CD4-positive, alpha-beta T cell treated with Interleukin-17A for 1 hour (primary cell): ENCODE measurements at regions not wholly inside any gene's neighbourhood (a gene's known extent, or its start where the extent isn't known, plus 50 kb on each side); places are given as distances from the start of the nearest gene placed in this dataset.

Source experiments
- DNase-seq: peaks from one replicate; pipeline ENCODE4 v3.0.0-alpha.2; 2020

GRCh38 chr10:104505521-104506042, 135.5 kb upstream of the SORCS3 start:
- no peak for DNase-seq

- no peak for DNase-seq
These were observed 131.1 kb upstream of the SORCS3 start for GRCh38 chr10:104509981-104510380.

DNA sequence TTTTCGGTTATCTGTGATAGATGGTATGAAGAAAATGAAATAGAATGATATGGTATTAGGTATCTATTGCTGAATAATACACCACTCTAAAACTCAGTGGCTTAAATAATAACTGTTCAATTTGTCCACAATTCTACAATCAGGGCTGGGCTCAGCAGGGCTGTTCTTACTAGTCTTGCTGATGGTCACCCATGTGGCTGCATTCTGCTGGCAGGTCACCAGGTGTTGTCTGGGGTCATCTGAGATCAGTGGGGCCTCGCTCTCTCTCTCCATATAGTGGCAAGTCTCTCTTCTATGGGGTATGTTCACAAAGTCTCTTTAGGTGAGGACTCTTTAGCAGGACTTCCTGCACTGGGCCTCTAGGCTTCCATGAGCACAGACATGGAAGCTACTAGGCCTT, 130.4 kb upstream of the SORCS3 start:
- no peak for DNase-seq

- no peak for DNase-seq
These were observed 128.3 kb upstream of the SORCS3 start for GRCh38 chr10:104512800-104513199.

GRCh38 chr10:104515678-104516199, 125.4 kb upstream of the SORCS3 start:
- no peak for DNase-seq

- no peak for DNase-seq
These were observed 124.1 kb upstream of the SORCS3 start for GRCh38 chr10:104516986-104517385.

- DNase-seq = no peak
These were observed 123.1 kb upstream of the SORCS3 start for GRCh38 chr10:104517946-104518345.

GRCh38 chr10:104518891-104519290, 122.2 kb upstream of the SORCS3 start:
- no peak for DNase-seq

DNA sequence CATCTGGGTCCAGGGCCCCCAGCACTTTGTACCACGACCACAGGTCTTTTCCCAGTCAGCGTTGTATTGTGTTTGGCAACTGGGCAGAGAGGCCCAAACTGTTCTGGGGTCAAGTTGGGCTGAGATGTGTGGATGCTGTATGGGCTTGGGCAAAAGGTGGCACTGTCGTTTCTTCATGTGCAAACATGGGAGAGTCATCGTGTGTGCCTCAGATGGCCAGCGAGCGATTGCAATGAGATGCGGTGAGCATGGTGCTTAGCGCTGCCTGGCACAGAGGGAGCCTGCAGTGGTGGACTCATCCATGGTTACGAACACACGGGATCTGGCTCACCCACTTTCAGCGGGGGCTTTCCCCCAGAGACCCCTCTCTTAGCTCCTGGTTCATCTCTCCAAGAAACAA, 120.4 kb upstream of the SORCS3 start:
- DNase-seq = no peak

- no peak for DNase-seq
These were observed 119.0 kb upstream of the SORCS3 start for GRCh38 chr10:104521901-104522694.

DNA sequence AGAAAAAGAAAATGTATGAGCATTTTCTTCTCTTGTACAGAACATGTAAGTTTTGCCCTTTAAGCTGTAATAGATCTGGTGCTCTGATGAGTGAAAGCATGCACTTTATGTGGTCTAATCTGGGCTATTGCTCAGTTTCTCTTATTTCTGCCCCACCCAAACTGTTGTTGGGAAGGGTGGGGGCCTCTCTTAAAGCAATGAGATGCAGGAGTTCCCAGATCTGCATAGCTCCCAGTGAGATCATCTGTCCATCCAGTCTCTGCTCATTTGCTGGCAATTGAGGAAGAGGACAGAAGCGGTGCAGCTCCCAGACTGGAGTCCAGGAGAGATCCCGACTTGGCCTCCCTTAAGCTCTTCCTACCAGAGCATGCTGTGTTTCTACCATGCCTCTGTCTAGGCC, 114.9 kb upstream of the SORCS3 start:
- DNase-seq = no peak

DNA sequence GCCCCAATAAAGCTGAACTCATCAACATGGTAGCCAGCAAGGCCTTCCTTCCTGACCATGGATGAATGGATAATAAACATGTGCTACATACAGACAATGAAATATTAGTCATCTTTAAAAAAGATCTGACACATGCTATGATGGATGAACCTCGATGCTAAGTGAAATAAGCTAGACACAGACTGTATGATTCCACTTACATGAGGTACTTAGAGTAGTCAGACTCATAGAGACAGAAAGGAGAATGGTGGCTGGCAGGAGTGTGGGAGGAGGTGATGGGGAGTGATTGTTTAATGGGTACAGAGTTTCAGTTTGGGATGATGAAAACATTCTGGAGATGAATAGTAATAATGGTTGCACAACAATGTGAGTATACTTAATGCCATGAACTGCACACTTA, 114.1 kb upstream of the SORCS3 start:
- no peak for DNase-seq

DNA sequence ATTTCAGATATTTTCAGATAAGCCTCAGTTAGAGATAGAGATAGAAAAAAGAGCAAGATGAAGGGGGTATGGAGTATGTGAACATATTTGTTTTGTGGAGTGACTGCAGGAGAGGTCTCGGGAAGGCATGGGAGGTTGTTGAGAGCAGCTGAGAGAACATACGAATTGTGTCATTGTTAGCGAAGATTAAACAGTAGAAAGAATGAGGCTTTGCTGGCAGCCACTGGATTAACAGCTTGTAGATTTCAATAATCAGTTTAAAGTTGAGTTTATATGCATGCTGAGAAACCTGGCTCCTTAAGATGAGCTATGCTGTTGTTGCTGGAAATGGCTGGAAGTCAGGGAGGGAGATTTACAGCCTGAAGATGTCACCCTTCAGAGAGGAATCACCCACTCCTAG, 100.9 kb upstream of the SORCS3 start:
- DNase-seq = no peak

- DNase-seq = no peak
These were observed 99.3 kb upstream of the SORCS3 start for GRCh38 chr10:104541820-104542219.

- DNase-seq = no peak
These were observed 94.8 kb upstream of the SORCS3 start for GRCh38 chr10:104546336-104546735.

GRCh38 chr10:104546756-104547155, 94.3 kb upstream of the SORCS3 start:
- DNase-seq = no peak

DNA sequence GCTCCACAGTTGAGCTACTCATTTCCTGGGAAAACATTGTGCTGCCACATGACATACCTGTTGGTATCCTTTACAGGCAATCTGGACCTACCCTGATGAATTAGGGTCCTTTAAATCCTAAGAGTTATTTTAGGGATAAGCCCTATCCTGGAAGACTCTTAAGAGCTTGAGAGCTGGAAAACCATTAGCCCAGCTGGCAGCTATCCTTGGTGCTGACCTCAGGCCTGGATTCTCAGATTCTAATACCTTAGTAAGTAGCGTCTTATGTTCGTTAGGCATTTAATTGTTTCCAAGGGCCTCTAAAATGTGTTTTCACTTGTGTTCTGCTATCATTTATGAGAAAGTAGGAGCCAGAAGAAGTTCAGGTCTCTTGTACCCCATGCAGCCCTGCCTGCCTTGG, 93.0 kb upstream of the SORCS3 start:
- DNase-seq = no peak

DNA sequence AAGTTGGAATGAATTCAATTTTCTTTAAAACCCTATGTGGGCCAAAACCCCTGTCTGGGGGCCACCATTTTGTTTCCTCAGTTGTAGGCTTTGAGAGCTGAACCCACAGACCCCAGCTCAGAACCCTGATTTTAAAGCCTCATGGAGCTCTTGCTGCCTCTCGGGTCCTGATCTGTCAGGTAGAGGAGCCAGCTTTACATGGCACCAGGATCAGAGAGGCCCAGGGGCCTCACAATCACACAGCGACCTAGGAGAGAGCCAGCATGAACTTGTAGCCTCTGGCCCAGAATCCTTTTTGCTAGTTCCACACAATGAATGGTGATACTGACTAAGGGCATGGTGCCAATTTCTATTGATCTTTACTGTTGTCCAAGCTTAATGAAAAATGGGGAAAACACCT, 84.3 kb upstream of the SORCS3 start:
- DNase-seq = no peak

GRCh38 chr10:104557966-104558365, 83.1 kb upstream of the SORCS3 start:
- no peak for DNase-seq

DNA sequence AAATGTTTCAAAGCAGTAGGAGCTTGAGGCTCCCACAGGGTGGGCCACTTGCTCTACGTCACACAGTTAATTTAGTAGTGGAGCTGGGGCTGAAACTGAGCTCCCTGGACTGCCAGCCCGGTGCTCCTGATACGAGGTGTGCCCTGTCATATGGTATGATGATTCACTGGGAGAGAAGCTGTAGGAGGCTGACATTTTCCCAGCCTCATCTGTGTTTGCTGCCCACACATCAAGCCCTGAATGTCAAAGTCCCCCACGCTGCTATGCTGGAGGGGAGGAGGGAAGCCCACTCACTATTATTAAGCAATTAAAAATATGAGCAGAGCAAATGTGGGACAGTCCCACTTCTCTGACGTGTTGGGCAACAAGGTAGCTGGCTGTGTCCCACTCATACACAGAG, 81.2 kb upstream of the SORCS3 start:
- no peak for DNase-seq

- DNase-seq = no peak
These were observed 78.0 kb upstream of the SORCS3 start for GRCh38 chr10:104563051-104563450.

DNA sequence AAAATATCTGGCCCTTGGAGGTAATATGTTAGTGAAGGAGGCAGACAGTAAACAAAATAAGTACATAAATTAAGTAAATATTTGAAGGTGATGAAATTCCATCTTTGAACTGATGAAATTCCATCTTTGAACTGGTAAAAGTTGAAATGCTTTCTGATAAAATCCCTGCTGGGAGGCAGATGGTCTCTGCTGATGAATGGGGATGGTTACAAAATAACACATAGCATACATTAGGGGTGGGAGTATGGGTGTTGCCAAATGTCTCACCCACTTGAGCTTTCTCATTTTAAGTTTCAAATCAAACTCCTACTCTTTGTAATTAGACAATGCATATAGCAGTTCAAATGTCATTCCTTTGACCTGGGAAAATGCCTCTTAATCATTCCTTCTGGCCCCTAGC, 77.5 kb upstream of the SORCS3 start:
- no peak for DNase-seq

DNA sequence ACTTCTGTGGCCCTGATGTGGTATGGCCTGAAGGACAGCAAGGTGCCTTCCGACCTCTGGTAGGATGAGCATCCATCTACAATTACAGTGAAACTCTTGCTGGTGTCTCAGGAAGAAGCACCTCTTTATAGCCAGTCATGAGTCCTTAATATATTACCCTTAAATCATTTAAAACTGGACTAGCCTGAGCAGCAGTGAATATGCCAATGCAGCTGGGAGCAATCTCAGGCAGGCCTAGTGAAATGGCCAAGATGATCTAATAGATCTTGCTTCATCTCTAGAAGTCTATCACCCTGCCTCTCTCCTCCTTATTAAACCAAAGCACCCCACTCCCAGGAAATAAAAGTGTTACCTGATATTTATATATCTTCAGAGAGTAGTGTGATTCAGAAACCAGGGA, 66.7 kb upstream of the SORCS3 start:
- DNase-seq = no peak

GRCh38 chr10:104574838-104575237, 66.3 kb upstream of the SORCS3 start:
- no peak for DNase-seq

DNA sequence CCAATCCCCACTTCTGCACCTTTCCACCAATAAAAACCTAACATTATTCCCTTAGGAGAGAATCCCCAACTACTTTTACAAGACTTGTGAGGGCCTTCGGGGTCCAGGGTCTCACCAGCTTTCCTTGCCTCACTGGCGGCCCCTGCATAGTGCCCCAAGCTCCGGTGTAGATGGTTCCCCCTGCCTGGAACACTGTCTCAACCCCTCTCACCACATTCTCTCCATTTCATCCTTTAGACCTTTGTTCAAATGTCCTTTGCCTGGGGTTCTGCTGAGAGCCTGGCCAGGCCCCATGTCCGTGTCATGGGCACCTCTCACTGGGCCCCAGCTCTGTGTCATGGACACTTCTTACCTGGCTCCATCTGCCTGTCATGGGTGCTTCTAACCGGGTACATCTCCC, 64.5 kb upstream of the SORCS3 start:
- DNase-seq = no peak
